ENCODE measurements at regions not wholly inside any gene's neighbourhood (a gene's known extent, or its start where the extent isn't known, plus 50 kb on each side); places are given as distances from the start of the nearest gene placed in this dataset.

DNA sequence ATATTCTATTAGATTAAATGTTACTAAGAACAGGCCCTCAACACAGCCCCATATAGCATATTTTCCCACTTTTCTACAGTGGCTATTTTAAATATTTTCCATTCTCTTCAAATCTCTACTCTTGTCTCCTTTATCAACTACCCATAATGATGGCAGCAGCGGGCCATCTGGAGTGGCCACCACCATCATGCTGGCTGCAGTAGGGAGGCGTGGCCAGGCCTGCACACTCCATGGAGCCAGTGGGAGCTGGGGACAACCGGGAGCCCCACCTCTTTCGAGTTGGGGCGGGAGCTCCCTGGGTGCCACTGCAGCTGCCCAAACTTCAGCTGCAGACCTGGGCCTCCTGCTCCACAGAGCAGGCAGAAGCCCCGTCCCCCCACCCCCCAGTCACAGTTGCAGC lies 98.4 kb upstream of the RANBP6 start:
- no peaks in the 10 kb centered on the region for H3K9me3 ChIP-seq (ENCODE audit: control insufficient read depth, insufficient read depth, low read depth, low read length)
- no peak overlapping the region for H3K4me3 ChIP-seq (ENCODE audit: low read depth, low read length)
- CTCF ChIA-PET: no interaction called here
- no peaks in the 10 kb centered on the region for H3K4me1 ChIP-seq (ENCODE audit: control insufficient read depth, insufficient read depth, low read length)
- POLR2A ChIA-PET: no interaction called here
- H3K27ac ChIP-seq (ENCODE audit: extremely low read depth, low read depth, low read length): no peak overlapping the region
- H3K36me3 ChIP-seq (ENCODE audit: control insufficient read depth in 2 of 2, insufficient read depth in 1 of 2, low read length in 2 of 2): no peaks in the 10 kb centered on the region
- TF ChIP-seq ZNF404 (tag by site-specific recombination; IDR thresholded peaks at IDR 0.05) (no peak), ZNF660 (tag by site-specific recombination; IDR thresholded peaks at IDR 0.05) (no peak), ZNF184 (tag by site-specific recombination; IDR thresholded peaks at IDR 0.05) (no peak), ZFP41 (tag by site-specific recombination; IDR thresholded peaks at IDR 0.05; ENCODE audit: borderline replicate concordance) (no peak), ZNF223 (tag by site-specific recombination; IDR thresholded peaks at IDR 0.05) (no peak), ZNF350 (tag by site-specific recombination; IDR thresholded peaks at IDR 0.05) (no peak)
- TF ChIP-seq, protein P1, sequence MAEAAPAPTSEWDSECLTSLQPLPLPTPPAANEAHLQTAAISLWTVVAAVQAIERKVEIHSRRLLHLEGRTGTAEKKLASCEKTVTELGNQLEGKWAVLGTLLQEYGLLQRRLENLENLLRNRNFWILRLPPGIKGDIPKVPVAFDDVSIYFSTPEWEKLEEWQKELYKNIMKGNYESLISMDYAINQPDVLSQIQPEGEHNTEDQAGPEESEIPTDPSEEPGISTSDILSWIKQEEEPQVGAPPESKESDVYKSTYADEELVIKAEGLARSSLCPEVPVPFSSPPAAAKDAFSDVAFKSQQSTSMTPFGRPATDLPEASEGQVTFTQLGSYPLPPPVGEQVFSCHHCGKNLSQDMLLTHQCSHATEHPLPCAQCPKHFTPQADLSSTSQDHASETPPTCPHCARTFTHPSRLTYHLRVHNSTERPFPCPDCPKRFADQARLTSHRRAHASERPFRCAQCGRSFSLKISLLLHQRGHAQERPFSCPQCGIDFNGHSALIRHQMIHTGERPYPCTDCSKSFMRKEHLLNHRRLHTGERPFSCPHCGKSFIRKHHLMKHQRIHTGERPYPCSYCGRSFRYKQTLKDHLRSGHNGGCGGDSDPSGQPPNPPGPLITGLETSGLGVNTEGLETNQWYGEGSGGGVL (tag by site-specific recombination; IDR thresholded peaks at IDR 0.05): no peak
- TF ChIP-seq, protein P2, sequence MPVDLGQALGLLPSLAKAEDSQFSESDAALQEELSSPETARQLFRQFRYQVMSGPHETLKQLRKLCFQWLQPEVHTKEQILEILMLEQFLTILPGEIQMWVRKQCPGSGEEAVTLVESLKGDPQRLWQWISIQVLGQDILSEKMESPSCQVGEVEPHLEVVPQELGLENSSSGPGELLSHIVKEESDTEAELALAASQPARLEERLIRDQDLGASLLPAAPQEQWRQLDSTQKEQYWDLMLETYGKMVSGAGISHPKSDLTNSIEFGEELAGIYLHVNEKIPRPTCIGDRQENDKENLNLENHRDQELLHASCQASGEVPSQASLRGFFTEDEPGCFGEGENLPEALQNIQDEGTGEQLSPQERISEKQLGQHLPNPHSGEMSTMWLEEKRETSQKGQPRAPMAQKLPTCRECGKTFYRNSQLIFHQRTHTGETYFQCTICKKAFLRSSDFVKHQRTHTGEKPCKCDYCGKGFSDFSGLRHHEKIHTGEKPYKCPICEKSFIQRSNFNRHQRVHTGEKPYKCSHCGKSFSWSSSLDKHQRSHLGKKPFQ (tag by site-specific recombination; IDR thresholded peaks at IDR 0.05): no peak
- TF ChIP-seq, protein P3, sequence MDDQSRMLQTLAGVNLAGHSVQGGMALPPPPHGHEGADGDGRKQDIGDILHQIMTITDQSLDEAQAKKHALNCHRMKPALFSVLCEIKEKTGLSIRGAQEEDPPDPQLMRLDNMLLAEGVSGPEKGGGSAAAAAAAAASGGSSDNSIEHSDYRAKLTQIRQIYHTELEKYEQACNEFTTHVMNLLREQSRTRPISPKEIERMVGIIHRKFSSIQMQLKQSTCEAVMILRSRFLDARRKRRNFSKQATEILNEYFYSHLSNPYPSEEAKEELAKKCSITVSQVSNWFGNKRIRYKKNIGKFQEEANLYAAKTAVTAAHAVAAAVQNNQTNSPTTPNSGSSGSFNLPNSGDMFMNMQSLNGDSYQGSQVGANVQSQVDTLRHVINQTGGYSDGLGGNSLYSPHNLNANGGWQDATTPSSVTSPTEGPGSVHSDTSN (CRISPR knock-in tag; IDR thresholded peaks at IDR 0.05): no peak

DNA sequence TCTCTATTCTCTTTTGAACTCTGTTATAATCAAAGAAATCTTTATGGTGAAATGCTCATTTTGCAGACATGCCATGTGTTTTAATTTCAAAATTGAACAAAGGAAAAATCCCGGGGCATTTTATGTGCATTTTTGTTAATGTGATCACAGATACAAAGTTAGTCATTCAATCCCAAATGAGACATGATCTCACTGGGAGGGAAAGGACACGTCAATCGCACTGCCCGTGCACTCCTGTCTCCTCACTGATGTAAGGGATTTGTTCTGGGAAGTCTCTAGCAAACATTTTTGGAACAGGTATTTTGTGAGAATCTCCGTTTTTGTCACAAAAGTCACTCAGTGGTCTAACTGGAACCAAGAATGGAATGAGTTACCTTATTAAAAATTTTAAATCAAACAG lies 97.9 kb upstream of the RANBP6 start:
- TF ChIP-seq ZNF792 (tag by site-specific recombination; IDR thresholded peaks at IDR 0.05) (no peak), KLF1 (tag by site-specific recombination; IDR thresholded peaks at IDR 0.05) (no peak), ZNF747 (tag by site-specific recombination; IDR thresholded peaks at IDR 0.05) (no peak), ZNF10 (tag by site-specific recombination; IDR thresholded peaks at IDR 0.05) (no peak), ZNF677 (tag by site-specific recombination; IDR thresholded peaks at IDR 0.05) (no peak), ZNF624 (tag by site-specific recombination; IDR thresholded peaks at IDR 0.05) (no peak)
- Histone ChIP-seq H3K9me3 (ENCODE audit: control insufficient read depth, insufficient read depth, low read depth, low read length) (no peaks in the 10 kb centered on the region), H3K4me3 (ENCODE audit: low read depth, low read length) (no peak overlapping the region), H3K27ac (ENCODE audit: extremely low read depth, low read depth, low read length) (no peak overlapping the region), H3K36me3 (ENCODE audit: control insufficient read depth in 2 of 2, insufficient read depth in 1 of 2, low read length in 2 of 2) (no peaks in the 10 kb centered on the region), H3K4me1 (ENCODE audit: control insufficient read depth, insufficient read depth, low read length) (no peaks in the 10 kb centered on the region)
- CTCF ChIA-PET: no interaction called here
- POLR2A ChIA-PET: no interaction called here

DNA sequence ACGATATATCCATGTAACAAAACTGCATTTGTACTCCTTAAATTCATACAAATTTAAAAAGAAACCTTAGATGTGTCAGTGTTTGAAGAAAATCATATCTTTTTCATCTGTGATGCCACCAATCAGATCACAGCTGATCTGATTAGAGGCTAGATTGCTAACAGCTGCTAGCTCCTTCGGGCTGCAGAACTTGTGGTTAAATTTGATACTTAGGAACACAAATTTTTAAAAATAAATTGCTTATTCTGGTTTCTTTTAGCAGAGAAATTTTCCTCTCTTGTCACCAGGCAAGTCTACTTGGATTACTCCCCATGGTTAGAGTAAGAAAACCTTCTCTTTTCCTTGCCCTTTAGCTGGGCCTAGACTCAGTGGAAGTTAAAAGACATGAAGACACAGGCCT lies 94.6 kb upstream of the RANBP6 start:
- Histone ChIP-seq H3K36me3 (ENCODE audit: control insufficient read depth in 2 of 2, insufficient read depth in 1 of 2, low read length in 2 of 2) (no peaks in the 10 kb centered on the region), H3K9me3 (ENCODE audit: control insufficient read depth, insufficient read depth, low read depth, low read length) (no peaks in the 10 kb centered on the region), H3K4me3 (ENCODE audit: low read depth, low read length) (no peak overlapping the region), H3K4me1 (ENCODE audit: control insufficient read depth, insufficient read depth, low read length) (no peaks in the 10 kb centered on the region), H3K27ac (ENCODE audit: extremely low read depth, low read depth, low read length) (no peak overlapping the region)
- ChIA-PET POLR2A (no interaction called here), CTCF (interaction anchor here (0.6 to 1.4 kb wide), 2 partner anchors 56 to 93 kb away, joined by 3 to 4 read pairs; no protein-coding TSS in a partner anchor)
- no peak for TF ChIP-seq ZNF146 (tag by site-specific recombination; IDR thresholded peaks at IDR 0.05)
- no peak for TF ChIP-seq ZNF266 (tag by site-specific recombination; IDR thresholded peaks at IDR 0.05; ENCODE audit: low read depth)
- no peak for TF ChIP-seq SETDB1 (IDR thresholded peaks at IDR 0.05; ENCODE audit: insufficient read length, low read length)
- no peak for TF ChIP-seq ZNF174 (tag by site-specific recombination; IDR thresholded peaks at IDR 0.05)
- TF ChIP-seq, protein P4, sequence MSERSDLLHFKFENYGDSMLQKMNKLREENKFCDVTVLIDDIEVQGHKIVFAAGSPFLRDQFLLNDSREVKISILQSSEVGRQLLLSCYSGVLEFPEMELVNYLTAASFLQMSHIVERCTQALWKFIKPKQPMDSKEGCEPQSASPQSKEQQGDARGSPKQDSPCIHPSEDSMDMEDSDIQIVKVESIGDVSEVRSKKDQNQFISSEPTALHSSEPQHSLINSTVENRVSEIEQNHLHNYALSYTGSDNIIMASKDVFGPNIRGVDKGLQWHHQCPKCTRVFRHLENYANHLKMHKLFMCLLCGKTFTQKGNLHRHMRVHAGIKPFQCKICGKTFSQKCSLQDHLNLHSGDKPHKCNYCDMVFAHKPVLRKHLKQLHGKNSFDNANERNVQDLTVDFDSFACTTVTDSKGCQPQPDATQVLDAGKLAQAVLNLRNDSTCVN (tag by site-specific recombination; optimal IDR thresholded peaks at IDR 0.05): no peak
- TF ChIP-seq GLI4 (tag by site-specific recombination; IDR thresholded peaks at IDR 0.05): no peak
- TF ChIP-seq REPIN1 (tag by site-specific recombination; IDR thresholded peaks at IDR 0.05; ENCODE audit: low read depth): no peak
- no peak for TF ChIP-seq ZFP3 (tag by site-specific recombination; IDR thresholded peaks at IDR 0.05; ENCODE audit: low read depth)
- no peak for TF ChIP-seq ZNF658 (tag by site-specific recombination; IDR thresholded peaks at IDR 0.05)
- TF ChIP-seq, protein P5, sequence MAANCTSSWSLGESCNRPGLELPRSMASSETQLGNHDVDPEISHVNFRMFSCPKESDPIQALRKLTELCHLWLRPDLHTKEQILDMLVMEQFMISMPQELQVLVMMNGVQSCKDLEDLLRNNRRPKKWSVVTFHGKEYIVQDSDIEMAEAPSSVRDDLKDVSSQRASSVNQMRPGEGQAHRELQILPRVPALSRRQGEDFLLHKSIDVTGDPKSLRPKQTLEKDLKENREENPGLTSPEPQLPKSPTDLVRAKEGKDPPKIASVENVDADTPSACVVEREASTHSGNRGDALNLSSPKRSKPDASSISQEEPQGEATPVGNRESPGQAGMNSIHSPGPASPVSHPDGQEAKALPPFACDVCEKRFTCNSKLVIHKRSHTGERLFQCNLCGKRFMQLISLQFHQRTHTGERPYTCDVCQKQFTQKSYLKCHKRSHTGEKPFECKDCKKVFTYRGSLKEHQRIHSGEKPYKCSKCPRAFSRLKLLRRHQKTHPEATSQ (tag by site-specific recombination; IDR thresholded peaks at IDR 0.05): no peak
- no peak for TF ChIP-seq ZNF660 (tag by site-specific recombination; IDR thresholded peaks at IDR 0.05)
- no peak for TF ChIP-seq ZNF157 (tag by site-specific recombination; IDR thresholded peaks at IDR 0.05)
- TF ChIP-seq ZNF837 (tag by site-specific recombination; IDR thresholded peaks at IDR 0.05): no peak
- no peak for TF ChIP-seq ZNF654 (tag by site-specific recombination; IDR thresholded peaks at IDR 0.05; ENCODE audit: low read depth)
